NCI-H1436 treated with DMSO at 0.1 percent for 48 hours (cell line): ENCODE measurements at regions not wholly inside any gene's neighbourhood (a gene's known extent, or its start where the extent isn't known, plus 50 kb on each side); places are given as distances from the start of the nearest gene placed in this dataset.
A peak's percentile ranks its signal among the peaks of the same experiment; 100 is the strongest.

Experiments
- DNase-seq: peaks from one replicate; lab custom pipeline; 2025; lab: John Stamatoyannopoulos, UW

GRCh38 chr4:24666816-24667477 is 82.6 kb upstream of the DHX15 start:
- DNase-seq = no peak

- peak; percentile 11 for DNase-seq
Measured at GRCh38 chr4:24668956-24669355, 84.6 kb upstream of the DHX15 start.

GRCh38 chr4:24669751-24670150 is 85.4 kb upstream of the DHX15 start:
- no peak for DNase-seq

GRCh38 chr4:24671849-24672248 is 87.5 kb upstream of the DHX15 start:
- no peak for DNase-seq

GRCh38 chr4:24672880-24673279 is 88.5 kb upstream of the DHX15 start:
- DNase-seq = no peak

GRCh38 chr4:24674279-24674678 is 89.9 kb upstream of the DHX15 start:
- no peak for DNase-seq

- DNase-seq = no peak
Measured at GRCh38 chr4:24675721-24676389, 91.5 kb upstream of the DHX15 start.

- no peak for DNase-seq
Measured at GRCh38 chr4:24677909-24678308, 93.6 kb upstream of the DHX15 start.

GRCh38 chr4:24680746-24681448 is 96.5 kb upstream of the DHX15 start:
- DNase-seq = no peak

- no peak for DNase-seq
Measured at GRCh38 chr4:24683116-24683515, 98.8 kb upstream of the DHX15 start.

GRCh38 chr4:24686866-24687692 is 102.7 kb upstream of the DHX15 start:
- no peak for DNase-seq

GRCh38 chr4:24688453-24688852 is 104.1 kb upstream of the DHX15 start:
- DNase-seq = no peak

GRCh38 chr4:24689212-24689611 is 104.9 kb upstream of the DHX15 start:
- no peak for DNase-seq

GRCh38 chr4:24690436-24690835 is 104.9 kb upstream of the SOD3 start:
- DNase-seq = no peak

- no peak for DNase-seq
Measured at GRCh38 chr4:24693636-24694035, 101.7 kb upstream of the SOD3 start.

- DNase-seq = no peak
Measured at GRCh38 chr4:24700118-24700517, 95.3 kb upstream of the SOD3 start.

GRCh38 chr4:24701683-24702082 is 93.7 kb upstream of the SOD3 start:
- DNase-seq = no peak

- no peak for DNase-seq
Measured at GRCh38 chr4:24702281-24702680, 93.1 kb upstream of the SOD3 start.

- no peak for DNase-seq
Measured at GRCh38 chr4:24703298-24703697, 92.1 kb upstream of the SOD3 start.

- DNase-seq = no peak
Measured at GRCh38 chr4:24704149-24704548, 91.2 kb upstream of the SOD3 start.

- no peak for DNase-seq
Measured at GRCh38 chr4:24705016-24705753, 90.2 kb upstream of the SOD3 start.

GRCh38 chr4:24713604-24714003 is 81.8 kb upstream of the SOD3 start:
- no peak for DNase-seq
